ENCODE measurements at regions not wholly inside any gene's neighbourhood (a gene's known extent, or its start where the extent isn't known, plus 50 kb on each side); places are given as distances from the start of the nearest gene placed in this dataset.

- ChIA-PET CTCF (no interaction called here), POLR2A (no interaction called here)
These were observed 215.6 kb upstream of the ATP2B1 start for GRCh38 chr12:89924191-89924590.

- ChIA-PET CTCF (no interaction called here), POLR2A (no interaction called here)
These were observed 214.5 kb upstream of the ATP2B1 start for GRCh38 chr12:89923091-89923490.

- POLR2A ChIA-PET = no interaction called here
These were observed 212.2 kb upstream of the ATP2B1 start for GRCh38 chr12:89920866-89921265.

GRCh38 chr12:89919241-89919906 is 210.7 kb upstream of the ATP2B1 start:
- POLR2A ChIA-PET = no interaction called here
- CTCF ChIA-PET = no interaction called here

More at GRCh38 chr12:89920866-89921265, 212.2 kb upstream of the ATP2B1 start:
- CTCF ChIA-PET = no interaction called here

GRCh38 chr12:89918172-89918846 is 209.7 kb upstream of the ATP2B1 start:
- POLR2A ChIA-PET = no interaction called here

GRCh38 chr12:89909753-89910152 is 201.1 kb upstream of the ATP2B1 start:
- CTCF ChIA-PET = no interaction called here
- POLR2A ChIA-PET = no interaction called here

More at GRCh38 chr12:89918172-89918846, 209.7 kb upstream of the ATP2B1 start:
- CTCF ChIA-PET = no interaction called here

- CTCF ChIA-PET = no interaction called here
- POLR2A ChIA-PET = no interaction called here
These were observed 199.0 kb upstream of the ATP2B1 start for GRCh38 chr12:89907659-89908058.

- ChIA-PET POLR2A (no interaction called here), CTCF (no interaction called here)
These were observed 198.2 kb upstream of the ATP2B1 start for GRCh38 chr12:89906824-89907223.

GRCh38 chr12:89906178-89906577 is 197.5 kb upstream of the ATP2B1 start:
- POLR2A ChIA-PET = no interaction called here

GRCh38 chr12:89901906-89902642 is 193.4 kb upstream of the ATP2B1 start:
- ChIA-PET POLR2A (no interaction called here), CTCF (no interaction called here)

More at GRCh38 chr12:89906178-89906577, 197.5 kb upstream of the ATP2B1 start:
- CTCF ChIA-PET = no interaction called here

- CTCF ChIA-PET = no interaction called here
These were observed 192.7 kb upstream of the ATP2B1 start for GRCh38 chr12:89901319-89901718.

GRCh38 chr12:89899651-89900050 is 191.0 kb upstream of the ATP2B1 start:
- CTCF ChIA-PET = no interaction called here
- POLR2A ChIA-PET = no interaction called here

More at GRCh38 chr12:89901319-89901718, 192.7 kb upstream of the ATP2B1 start:
- POLR2A ChIA-PET = no interaction called here

- ChIA-PET CTCF (no interaction called here), POLR2A (interaction anchor here (0.7 kb wide), 1 partner anchor 72 kb away, joined by 7 read pairs; no protein-coding TSS in a partner anchor)
These were observed 187.0 kb upstream of the ATP2B1 start for GRCh38 chr12:89895591-89895990.

GRCh38 chr12:89895101-89895500 is 186.5 kb upstream of the ATP2B1 start:
- ChIA-PET CTCF (no interaction called here), POLR2A (interaction anchor here (0.7 kb wide), 1 partner anchor 72 kb away, joined by 7 read pairs; no protein-coding TSS in a partner anchor)

GRCh38 chr12:89893972-89894706 is 185.5 kb upstream of the ATP2B1 start:
- ChIA-PET POLR2A (no interaction called here), CTCF (no interaction called here)

- CTCF ChIA-PET = no interaction called here
These were observed 183.8 kb upstream of the ATP2B1 start for GRCh38 chr12:89892436-89892835.

GRCh38 chr12:89891933-89892332 is 183.3 kb upstream of the ATP2B1 start:
- CTCF ChIA-PET = no interaction called here
- POLR2A ChIA-PET = no interaction called here

More at GRCh38 chr12:89892436-89892835, 183.8 kb upstream of the ATP2B1 start:
- POLR2A ChIA-PET = no interaction called here

- CTCF ChIA-PET = no interaction called here
- POLR2A ChIA-PET = no interaction called here
These were observed 181.5 kb upstream of the ATP2B1 start for GRCh38 chr12:89890161-89890560.

GRCh38 chr12:89889062-89889461 is 180.4 kb upstream of the ATP2B1 start:
- CTCF ChIA-PET = no interaction called here

GRCh38 chr12:89884952-89885351 is 176.3 kb upstream of the ATP2B1 start:
- POLR2A ChIA-PET = no interaction called here
- CTCF ChIA-PET = no interaction called here

More at GRCh38 chr12:89889062-89889461, 180.4 kb upstream of the ATP2B1 start:
- POLR2A ChIA-PET = no interaction called here
